Fibroblast of pulmonary artery (primary cell): ENCODE measurements at regions not wholly inside any gene's neighbourhood (a gene's known extent, or its start where the extent isn't known, plus 50 kb on each side); places are given as distances from the start of the nearest gene placed in this dataset.
"Not testable (repeated sequence)": the region's sequence is repeated elsewhere in the genome, so short reads cannot be mapped to it uniquely, and the experiment has no call there.

Source experiments
- DNase-seq: peaks from one replicate; pipeline ENCODE4 v3.0.0-alpha.2; 2010; ENCODE audit warnings: low read depth
- H3K4me3 ChIP-seq: replicated peaks from 2 replicates; pipeline ENCODE4 v1.5.1; 2011; ENCODE audit warnings: low read depth, mild to moderate bottlenecking, control low read depth, low read length, moderate library complexity
- CTCF ChIP-seq: IDR thresholded peaks from 2 replicates; pipeline ENCODE4 v1.5.1; 2011; ENCODE audit warnings: mild to moderate bottlenecking, control low read depth, low read length, inconsistent platforms; ENCODE audit errors: missing control alignments

GRCh38 chr2:89756616-89757015 lies 1065.1 kb downstream of the RPIA start:
- DNase-seq, H3K4me3 ChIP-seq: not testable (repeated sequence)

GRCh38 chr2:89758332-89759026 lies 1067.0 kb downstream of the RPIA start:
- DNase-seq, H3K4me3 ChIP-seq: not testable (repeated sequence)

GRCh38 chr2:89760762-89761161 lies 1069.3 kb downstream of the RPIA start:
- not testable (repeated sequence) for DNase-seq

GRCh38 chr2:89761171-89761570 lies 1069.7 kb downstream of the RPIA start:
- not testable (repeated sequence) for DNase-seq, H3K4me3 ChIP-seq

More at GRCh38 chr2:89760762-89761161, 1069.3 kb downstream of the RPIA start:
- H3K4me3 ChIP-seq: not testable (repeated sequence)

- not testable (repeated sequence) for H3K4me3 ChIP-seq, DNase-seq
Observed at GRCh38 chr2:89761863-89762262, 1070.4 kb downstream of the RPIA start.

- not testable (repeated sequence) for DNase-seq, H3K4me3 ChIP-seq
Observed at GRCh38 chr2:89762461-89763253, 1071.2 kb downstream of the RPIA start.

GRCh38 chr2:89763254-89763580 lies 1071.7 kb downstream of the RPIA start:
- no peak overlapping the region for H3K4me3 ChIP-seq
- TF ChIP-seq CTCF: no peak
- DNase-seq: no peak

GRCh38 chr2:89763581-89764485 lies 1072.4 kb downstream of the RPIA start:
- TF ChIP-seq CTCF: no peak
- H3K4me3 ChIP-seq: no peak overlapping the region
- DNase-seq: no peak

- DNase-seq, H3K4me3 ChIP-seq: not testable (repeated sequence)
Observed at GRCh38 chr2:89764571-89765360, 1073.3 kb downstream of the RPIA start.

GRCh38 chr2:89765361-89765718 lies 1073.9 kb downstream of the RPIA start:
- not testable (repeated sequence) for H3K4me3 ChIP-seq, DNase-seq

GRCh38 chr2:89766141-89766990 lies 1074.9 kb downstream of the RPIA start:
- not testable (repeated sequence) for DNase-seq, H3K4me3 ChIP-seq

- not testable (repeated sequence) for DNase-seq, H3K4me3 ChIP-seq
Observed at GRCh38 chr2:89767058-89767457, 1075.6 kb downstream of the RPIA start.
